T-helper 9 cell (primary cell): ENCODE measurements at regions not wholly inside any gene's neighbourhood (a gene's known extent, or its start where the extent isn't known, plus 50 kb on each side); places are given as distances from the start of the nearest gene placed in this dataset.
"Not testable (repeated sequence)": the region's sequence is repeated elsewhere in the genome, so short reads cannot be mapped to it uniquely, and the experiment has no call there.

Experiments
- DNase-seq: peaks from one replicate; pipeline ENCODE4 v3.0.0-alpha.2; 2020

DNA sequence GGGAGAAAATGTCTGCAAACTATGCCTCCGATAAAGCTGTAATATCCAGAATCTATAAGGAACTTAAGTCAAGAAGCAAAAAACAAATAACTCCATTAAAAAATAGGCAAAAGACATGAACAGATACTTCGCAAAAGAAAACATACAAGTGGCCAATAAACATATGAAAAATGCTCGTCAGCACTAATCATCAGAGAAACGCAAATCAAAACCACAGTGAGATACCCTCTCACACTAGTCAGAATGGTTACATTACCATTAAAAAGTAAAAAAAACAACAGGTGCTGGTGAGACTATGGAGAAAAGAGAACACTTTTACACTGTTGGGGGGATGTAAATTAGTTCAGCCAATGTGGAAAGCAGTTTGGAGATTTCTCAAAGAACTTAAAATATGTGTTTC, 498.5 kb upstream of the GRM7 start:
- DNase-seq: no peak

DNA sequence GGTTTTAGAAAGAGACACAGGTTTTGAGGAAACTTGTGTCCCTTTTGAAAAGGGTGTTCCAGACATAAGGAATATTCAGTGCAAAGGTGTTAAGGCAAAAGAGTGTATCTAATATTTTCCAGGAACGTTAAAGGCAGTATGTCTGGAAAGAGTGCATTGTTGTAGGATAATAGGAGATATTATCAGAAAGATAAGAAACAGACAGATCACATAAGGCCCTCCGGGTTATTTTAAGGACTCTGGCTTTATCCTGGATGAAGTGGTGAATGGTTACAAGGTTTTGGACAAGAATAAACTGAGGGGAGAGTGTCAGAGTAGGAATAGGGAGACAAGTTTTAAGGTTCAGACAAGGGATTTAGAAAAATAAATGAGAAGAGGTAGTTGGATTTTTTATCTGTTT, 493.7 kb upstream of the GRM7 start:
- DNase-seq: no peak

DNA sequence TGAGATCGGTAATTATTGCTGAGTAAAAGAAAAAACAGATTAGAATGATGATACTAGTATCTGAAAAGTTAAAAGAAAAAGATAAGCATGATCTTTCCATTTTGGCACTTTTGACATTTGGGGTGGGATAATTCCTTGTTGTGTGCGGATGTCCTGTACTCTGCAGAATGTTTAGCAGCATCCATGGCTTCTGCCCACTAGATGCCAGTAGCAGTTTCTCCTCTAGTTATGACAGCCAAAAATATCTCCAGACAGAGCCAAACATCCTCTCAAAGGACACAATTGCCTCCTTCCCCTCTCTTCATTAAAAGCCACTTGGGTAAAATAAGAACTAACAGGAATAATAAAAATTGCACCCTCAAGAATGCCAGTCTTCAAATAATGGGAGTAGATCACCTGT, 468.8 kb upstream of the GRM7 start:
- no peak for DNase-seq

DNA sequence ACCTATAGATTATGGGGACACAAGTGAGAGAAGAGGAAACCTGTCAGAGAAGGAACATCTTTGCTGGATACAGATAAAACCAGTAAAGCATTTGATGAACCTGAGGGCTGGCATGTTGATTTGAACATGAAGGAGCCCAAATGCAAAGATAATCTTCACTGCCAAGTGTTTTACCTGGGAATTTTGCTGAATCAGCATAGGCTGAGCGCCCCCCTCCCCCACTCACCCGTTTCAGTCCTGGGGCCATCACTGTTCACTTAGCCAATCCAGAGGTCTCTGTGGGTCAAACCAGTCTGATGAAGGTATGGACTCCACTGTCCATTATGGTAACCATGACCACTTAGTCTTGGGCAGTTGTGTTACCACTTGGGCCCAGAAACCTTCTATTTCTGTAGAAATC, 466.0 kb upstream of the GRM7 start:
- DNase-seq: no peak

DNA sequence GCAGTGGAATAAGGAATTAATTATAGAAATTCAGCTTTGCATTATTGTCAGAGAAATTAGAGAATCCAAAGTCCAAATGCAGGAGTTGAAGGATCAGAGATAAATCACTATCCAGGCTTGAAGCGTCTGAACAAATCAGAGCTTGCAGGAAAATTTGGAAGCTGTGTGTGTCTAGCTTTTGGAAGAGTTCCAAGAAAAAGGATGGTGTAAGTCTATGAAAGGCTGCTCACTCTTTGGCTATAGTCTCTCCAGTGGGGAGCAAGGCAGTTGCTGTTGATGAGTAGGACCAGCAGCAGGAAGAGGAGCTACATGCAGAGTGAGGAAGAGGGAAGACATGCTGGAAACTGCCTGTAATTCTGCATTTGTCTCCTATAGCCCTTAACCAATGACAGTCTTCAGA, 464.3 kb upstream of the GRM7 start:
- no peak for DNase-seq

DNA sequence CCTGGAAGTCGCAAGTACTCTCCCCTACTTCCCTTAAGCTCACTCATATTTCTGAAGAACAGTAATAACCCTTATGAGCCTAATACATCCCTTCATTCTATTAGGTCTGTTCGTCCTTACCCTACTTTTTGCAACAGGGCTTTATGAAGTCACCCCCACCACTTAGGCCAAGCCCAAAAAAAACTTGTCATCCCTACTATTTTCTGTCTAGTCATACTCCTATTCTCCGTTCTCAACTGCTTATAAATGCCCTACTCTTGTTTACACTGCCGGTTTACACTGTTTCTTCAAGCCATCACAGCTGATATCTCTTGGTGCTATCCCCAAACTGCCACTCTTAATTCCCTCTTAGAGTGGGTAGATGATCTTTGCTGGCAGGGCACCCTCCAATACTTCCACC, 458.2 kb upstream of the GRM7 start:
- not testable (repeated sequence) for DNase-seq

DNA sequence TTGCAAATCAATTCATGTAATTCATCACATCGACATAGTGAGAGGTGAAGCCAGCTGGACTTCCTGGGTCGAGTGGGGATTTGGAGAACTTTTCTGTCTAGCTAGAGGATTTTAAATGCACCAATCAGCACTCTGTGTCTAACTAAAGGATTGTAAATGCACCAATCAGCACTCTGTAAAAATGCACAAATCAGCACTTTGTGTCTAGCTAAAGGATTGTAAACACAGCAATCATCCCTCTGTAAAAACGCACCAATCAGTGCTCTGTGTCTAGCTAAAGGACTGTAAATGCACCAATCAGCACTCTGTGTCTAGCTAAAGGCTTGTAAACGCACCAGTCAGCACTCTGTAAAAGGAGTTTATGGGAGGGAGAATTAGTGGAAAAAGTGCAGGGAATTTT, 454.0 kb upstream of the GRM7 start:
- DNase-seq: not testable (repeated sequence)

DNA sequence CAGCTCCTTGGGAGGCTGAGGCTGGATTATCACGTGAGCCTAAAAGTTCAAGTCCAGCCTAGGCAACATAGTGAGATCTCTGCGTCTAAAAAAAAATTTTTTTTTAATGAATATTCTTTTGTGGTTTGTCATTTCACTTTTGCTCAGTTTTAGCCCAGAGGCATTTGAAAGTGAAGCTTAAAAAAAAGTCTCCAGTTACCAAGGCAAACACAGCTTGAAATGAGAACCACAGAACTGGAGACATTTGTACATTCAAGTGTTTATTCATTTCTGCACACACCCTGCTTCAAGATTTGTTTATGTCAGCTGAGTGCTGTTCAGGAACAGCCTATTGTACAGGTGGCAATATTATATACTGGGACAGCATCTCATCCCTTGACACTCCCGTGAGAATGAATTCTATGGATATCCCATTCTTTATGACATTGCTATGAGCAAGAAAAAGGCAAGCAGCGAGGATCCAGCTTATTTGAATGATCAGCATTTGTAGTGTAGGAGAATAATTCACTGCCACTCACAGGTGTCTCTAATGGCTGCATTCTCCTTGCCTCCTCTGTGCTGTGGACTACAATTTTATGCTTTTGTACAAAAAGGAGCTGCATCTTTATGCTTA, 444.8 kb upstream of the GRM7 start:
- DNase-seq: no peak

DNA sequence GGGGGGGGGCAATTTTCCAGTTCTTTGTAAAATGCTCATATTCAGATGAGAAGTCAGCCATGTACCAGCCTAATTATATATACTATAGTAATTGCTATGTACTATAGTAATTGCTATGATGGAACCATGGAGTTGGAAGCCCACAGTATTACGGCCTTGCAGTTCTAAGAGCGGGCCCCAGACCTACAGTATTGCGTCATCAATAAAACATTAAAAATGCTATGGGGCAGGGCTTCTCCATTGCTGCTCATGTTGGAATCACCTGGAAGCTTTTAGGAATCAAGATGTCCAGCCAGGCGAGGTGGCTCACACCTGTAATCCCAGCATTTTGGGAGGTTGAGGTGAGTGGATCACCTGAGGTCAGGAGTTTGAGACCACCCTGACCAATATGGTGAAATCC, 443.7 kb upstream of the GRM7 start:
- DNase-seq: no peak

DNA sequence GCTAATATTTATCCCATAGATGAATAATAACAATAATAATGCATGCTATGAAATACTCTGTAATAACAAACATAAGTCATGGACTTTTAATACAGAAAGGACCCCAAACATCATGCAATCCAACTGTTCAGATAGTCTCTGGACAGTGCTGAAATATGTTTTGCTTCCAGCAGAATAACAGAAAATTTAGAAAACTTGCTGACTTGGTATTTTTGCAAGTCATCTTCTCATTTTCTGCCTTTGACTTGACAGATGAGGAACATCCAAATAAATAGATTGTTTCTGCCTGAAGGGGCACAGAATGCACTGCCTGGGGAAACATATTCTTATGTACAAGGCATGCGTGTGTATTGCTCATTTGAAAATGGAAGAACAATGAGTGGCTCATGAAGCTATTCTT, 442.4 kb upstream of the GRM7 start:
- no peak for DNase-seq

DNA sequence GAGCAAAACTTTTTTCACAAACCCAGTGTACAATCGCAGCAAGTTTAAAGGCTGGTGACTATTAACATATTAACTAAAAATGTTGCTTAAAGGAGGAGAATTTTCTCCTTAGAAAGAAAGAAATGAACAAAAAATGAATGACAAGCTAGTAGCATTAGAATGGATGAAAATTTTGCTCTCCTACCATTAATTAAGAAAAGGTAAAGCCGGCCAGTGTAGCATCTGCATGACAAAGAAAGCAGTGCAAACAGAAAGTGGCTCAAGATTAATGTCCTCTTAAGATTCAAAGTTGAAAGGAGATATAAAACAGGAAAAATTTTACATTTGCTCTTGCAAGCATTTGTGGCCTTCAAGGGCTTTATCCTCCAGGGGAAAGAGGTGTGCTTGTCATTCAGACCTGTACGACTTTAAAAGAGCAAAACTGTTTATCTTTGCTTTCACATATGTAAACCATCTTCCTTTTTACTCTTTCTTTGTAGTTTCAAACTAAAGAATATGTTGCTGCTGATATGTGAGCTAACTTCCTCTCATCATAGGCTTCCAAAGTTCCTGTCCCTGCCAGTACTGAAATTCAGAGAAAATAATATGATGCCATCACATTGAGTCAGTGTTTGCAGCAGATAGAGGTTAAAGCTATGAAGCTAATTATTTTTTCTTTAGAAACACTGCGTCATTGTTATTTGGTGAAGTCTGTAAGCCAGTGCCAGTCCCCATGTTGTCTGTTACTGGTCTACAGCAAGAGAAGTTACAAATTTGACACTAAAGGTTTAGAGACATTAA, 439.1 kb upstream of the GRM7 start:
- DNase-seq: no peak

DNA sequence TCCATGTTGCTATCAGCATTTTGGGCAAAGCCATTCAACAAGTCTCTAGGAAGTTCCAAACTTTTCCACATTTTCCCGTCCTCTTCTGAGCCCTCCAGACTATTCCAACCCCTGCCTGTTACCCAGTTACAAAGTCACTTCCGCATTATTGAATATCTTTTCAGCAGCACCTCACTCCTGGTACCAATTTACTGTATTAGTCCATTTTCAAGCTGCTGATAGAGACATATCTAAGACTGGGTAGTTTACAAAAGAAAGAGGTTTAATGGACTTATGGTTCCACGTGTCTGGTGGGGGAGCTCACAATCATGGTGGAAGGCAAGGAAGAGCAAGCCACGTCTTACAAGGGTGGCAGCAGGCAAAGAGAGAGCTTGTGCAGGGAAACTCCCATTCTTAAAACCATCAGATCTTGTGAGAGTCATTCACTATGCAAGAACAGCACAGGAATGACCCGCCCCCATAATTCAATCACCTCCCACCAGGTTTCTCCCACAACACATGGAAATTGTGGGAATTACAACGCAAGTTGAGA, 435.6 kb upstream of the GRM7 start:
- DNase-seq: no peak

DNA sequence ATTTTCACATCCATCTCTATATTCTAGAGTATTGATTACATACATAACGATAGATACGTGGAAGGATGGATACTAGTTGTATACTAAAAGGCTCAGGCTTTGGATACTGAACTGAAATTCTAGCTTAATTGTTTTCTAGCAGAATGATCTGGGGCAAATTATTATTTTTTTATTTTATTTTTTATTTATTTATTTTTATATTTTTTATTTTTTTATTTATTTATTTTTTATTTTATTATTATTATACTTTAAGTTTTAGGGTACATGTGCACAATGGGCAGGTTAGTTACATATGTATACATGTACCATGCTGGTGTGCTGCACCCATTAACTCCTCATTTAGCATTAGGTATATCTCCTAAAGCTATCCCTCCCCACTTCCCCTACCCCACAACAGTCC, 432.6 kb upstream of the GRM7 start:
- not testable (repeated sequence) for DNase-seq

DNA sequence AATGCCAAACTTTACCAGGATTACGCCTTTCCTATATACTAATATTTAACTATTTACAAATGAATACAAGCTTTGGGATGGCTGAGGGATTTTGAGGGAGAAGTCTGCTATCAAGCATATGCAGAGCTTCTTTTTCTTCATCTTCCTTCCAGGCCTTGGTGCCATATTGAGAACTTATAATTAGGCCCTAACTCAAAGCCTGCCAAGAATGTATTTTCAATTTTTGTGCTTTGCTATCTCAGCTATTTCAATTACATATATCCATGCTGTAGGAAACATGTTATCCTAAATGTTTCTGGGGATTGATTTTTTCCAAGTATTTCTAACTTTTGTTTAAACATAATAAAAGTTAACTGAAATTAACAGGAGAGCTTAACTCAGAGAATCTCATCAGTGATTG, 425.0 kb upstream of the GRM7 start:
- DNase-seq: no peak

DNA sequence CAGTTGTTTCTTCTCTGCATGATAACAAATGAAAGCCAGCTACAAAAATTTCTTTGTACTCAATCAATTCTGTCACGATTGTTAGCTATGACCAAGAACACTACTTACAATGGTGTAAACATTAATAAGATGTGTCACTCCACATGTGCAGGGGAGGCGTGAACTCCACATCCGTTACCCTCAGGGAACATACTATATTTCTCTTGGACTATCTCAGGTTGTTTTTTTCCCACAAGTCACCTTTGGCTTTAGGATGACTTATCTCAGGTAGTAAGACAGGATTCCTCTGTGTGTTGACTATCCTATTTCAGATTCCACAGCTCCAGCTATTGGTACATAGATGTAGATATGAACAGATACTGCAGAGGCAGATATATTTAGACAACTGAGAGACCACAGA, 423.3 kb upstream of the GRM7 start:
- no peak for DNase-seq

DNA sequence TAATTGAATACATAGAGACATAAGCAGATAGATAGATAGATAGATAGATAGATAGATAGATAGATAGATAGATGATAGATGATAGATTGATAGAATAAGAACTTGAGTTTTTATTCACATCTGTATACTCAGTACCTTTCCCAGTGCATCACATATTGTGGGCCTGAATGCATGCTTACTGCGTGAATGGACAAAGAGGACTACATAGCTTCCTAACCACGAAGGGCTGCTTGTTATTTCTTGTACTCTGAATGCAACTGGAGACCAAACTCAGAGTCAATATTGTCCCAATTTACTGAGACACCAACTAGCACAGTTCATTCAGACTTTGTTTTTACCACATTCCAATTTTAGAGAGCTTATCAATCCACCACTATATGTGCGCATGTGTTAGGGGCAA, 422.9 kb upstream of the GRM7 start:
- DNase-seq: no peak

DNA sequence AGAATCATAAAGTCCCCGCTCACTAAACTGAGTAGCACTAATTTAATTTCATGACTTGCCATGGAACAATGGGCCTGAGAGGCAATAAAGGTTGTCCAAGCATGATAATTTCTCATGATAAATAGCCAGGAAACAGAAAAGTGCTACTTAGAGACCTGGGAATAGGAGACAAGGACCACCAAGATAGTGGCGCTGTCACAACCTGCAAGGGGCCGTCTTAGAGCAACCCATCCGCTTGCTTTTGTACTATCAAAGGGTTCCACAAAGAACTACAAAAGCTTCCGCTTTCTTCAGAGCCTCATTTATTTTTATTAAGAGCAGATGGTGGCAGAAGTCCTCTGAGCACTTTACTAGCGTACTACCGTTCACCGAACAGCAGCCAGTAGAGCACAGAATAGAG, 421.7 kb upstream of the GRM7 start:
- DNase-seq: no peak

DNA sequence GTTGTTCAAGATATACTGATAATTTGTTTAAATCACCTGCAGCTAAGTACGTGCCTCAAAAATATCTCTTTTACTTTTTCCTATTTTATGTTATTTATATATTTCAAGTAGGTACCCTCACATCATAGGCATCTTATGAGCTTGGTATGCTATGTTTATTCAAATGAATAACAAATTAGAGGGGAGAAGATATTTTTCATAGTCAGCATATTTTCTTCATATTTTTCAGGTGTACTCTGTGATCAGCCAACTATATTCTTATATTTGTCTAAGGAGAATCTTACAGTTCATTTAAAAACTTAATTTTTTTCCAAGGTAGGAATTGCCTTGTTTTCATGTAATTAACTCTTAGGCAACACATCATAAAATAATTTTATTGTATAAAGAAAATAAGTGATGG, 421.1 kb upstream of the GRM7 start:
- DNase-seq: no peak

DNA sequence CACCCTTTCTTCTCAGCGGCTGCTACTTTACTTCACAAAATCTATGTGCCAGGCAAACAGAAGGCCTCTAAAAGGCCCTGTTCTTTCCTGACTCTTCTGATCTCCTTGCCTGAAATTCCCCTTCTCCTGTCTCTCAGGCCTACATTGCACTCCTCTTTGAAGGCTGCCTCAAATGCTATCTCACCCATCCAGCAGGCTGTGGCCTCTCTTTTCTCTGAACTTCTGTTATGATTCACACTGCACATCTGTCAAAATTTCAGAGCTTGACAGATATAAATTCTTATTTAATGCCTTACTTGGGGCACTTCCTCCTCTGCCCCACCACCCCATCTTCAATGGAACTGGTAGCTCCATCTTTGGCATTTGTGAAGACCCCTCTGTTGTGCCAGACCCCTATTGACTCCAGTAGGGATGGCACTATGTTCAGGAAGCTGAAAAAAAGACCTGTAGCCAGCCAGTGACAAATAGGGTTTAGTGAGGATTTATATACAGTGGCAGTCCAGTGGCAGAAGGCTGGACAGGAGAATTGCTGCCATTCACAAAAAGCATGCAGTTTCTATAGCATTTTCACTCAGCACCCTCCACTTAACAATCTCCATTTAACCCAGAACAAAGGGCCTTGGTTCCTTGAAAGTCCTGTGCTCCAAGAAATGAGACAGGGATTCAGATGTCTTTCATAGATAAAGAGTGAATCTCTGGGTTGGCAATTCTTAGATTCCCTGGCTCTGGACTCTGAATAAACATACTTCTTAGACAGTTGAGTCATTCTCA, 415.8 kb upstream of the GRM7 start:
- no peak for DNase-seq

DNA sequence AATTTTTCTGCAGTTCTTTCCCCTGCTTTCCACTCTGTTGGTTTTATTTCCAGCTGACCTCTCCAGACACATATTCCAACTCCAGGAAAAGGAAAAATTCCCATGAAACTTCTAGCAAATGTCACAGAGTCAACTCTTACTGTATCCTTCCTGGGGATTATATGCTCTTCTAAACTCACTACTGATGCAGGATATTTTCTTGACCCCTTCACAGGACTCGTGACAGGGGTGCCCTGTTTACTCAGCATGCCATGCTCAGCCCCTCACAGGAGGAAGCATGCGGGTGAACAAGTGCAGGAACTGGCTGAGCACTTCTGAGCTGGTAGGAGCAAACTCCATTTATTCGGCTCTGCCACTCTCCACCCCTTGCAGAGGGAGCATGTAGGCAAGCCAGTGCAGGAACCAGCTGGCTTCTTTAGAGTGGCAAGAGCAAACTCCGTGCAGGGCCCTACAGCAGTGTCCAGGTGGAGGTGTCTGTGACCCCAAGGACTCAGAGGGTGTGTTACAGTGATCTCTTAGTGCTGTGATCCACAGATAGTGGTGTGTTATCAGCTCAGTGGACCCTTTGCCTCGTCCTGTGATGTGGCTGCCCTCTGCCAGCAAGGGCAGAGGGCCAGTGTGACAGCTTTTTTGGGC, 413.6 kb upstream of the GRM7 start:
- no peak for DNase-seq

DNA sequence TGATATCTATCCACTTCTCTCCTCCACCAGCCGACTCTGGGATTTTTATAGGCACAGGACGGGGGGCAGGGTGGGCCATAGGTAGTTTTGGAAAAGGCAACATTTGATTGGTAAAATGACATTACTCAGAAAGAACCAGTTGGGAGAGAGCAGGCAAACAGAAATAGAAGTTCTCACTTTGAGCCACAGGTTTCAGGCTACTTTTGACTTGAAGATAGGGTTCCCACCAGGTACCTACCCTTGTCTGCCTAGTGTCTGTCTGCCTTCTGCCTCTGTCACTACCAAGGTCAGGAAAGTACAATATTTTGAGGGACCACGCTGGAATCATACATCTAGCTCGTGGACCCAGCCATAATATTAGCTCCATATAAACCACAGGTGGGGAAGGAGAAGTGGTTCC, 412.9 kb upstream of the GRM7 start:
- DNase-seq: no peak

DNA sequence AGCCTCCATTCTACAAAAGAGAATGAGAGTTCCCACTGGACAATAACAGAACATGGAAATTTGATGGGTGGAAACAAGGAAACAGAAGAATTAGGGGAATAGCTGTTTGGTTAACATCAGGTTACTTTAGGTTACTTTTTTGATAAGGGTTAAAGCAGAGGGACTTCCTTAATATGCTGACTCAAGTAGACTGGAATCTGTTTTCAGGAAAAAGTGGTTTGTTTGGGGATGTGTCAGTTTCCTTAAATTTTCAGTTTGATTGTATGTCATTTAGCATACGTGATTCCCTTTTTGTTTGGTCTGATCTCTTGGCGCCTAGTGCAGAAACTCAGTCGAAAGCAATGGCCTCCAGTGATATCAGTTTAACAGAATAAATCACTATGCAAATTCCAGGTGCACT, 411.8 kb upstream of the GRM7 start:
- DNase-seq: no peak

DNA sequence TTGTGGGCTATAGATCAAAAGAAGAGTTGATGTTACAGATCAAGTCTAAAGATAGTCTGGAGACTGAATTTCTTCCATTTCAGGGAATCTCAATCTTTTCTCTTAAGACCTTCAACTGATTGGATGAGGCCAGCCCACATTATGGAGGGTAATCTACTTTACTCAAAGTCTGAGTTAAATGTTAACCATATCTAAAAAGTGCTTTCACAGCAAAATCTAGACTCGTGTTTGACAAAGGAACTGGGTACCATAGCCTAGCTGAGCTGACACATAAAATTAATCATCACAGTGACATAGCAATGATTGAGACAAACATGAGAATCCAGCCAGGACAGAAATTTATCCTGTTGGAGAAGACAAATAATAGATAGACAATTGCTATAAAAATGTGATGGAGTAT, 407.9 kb upstream of the GRM7 start:
- DNase-seq: no peak
